ENCODE measurements at regions not wholly inside any gene's neighbourhood (a gene's known extent, or its start where the extent isn't known, plus 50 kb on each side); places are given as distances from the start of the nearest gene placed in this dataset.

DNA sequence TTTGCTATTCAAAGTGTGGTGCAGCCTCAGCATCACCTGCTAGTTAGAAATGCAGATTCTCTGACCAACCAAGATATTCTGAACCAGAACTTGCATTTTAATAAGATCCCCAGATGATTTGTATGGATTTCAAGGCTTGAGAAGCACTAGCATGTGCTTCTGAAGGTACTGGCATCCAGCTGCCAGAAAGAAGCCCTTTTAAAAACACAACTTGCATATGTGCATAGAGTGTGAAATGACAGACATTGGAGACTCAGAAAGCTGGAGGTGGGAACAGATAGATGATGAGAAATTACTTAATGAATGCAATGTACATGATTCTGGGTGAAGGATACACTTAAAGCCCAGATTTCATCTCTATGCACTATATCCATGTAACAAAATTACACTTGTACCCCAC is 409.3 kb upstream of the SPTLC3 start:
- Mint-ChIP-seq H3K4me1 (ENCODE audit: insufficient read depth, unreplicated experiment) (no peaks in the 10 kb centered on the region), H3K27me3 (ENCODE audit: insufficient read depth, unreplicated experiment) (no peaks in the 10 kb centered on the region), H3K9me3 (ENCODE audit: unreplicated experiment) (peaks cover 13% of the 10 kb centered on the region), H3K4me3 (ENCODE audit: unreplicated experiment) (no peak overlapping the region), H3K36me3 (ENCODE audit: insufficient read depth, unreplicated experiment) (no peaks in the 10 kb centered on the region), H3K27ac (ENCODE audit: low read depth, unreplicated experiment) (no peak overlapping the region)
- no peak for TF ChIP-seq CTCF (IDR thresholded peaks at IDR 0.05; ENCODE audit: unreplicated experiment)
- POLR2A ChIA-PET, result interaction anchor here (0.7 kb wide), 1 partner anchor 810 kb away, joined by 3 read pairs; no protein-coding TSS in a partner anchor
- no peak for DNase-seq (ENCODE audit: unreplicated experiment)
- intact Hi-C loops (cut with micrococcal nuclease), result no loop called here
- CTCF ChIA-PET, result interaction anchor here (0.7 kb wide), 1 partner anchor 302 kb away, joined by 3 read pairs; no protein-coding TSS in a partner anchor
- BruUV-seq (replicated peaks), result no TSS peak

DNA sequence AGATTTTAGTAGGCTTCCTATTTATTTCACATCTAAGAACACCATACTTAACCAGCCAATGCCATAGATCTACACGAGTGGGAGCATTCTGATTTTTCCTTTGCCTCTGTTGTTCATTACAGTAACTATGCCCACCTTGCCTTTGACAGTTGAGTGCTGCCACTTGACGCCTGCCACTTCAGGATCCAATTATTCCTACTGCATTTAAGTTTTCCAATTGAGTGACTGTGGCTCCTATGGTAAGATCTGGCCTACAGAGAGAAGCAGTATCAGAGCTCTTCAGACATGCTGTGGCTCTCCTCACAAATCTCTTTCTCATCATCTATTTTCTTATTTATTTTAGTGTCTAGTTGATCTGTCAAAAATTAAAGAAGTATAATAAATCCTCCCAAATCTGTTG is 403.0 kb upstream of the SPTLC3 start:
- TF ChIP-seq CTCF (IDR thresholded peaks at IDR 0.05; ENCODE audit: unreplicated experiment), result no peak
- ChIA-PET POLR2A (no interaction called here), CTCF (interaction anchor here (0.5 kb wide), 1 partner anchor 208 kb away, joined by 3 read pairs; no protein-coding TSS in a partner anchor)
- Mint-ChIP-seq H3K4me1 (ENCODE audit: insufficient read depth, unreplicated experiment) (no peaks in the 10 kb centered on the region), H3K4me3 (ENCODE audit: unreplicated experiment) (no peak overlapping the region), H3K27ac (ENCODE audit: low read depth, unreplicated experiment) (no peak overlapping the region), H3K36me3 (ENCODE audit: insufficient read depth, unreplicated experiment) (no peaks in the 10 kb centered on the region), H3K27me3 (ENCODE audit: insufficient read depth, unreplicated experiment) (no peaks in the 10 kb centered on the region), H3K9me3 (ENCODE audit: unreplicated experiment) (no peaks in the 10 kb centered on the region)
- intact Hi-C loops (cut with micrococcal nuclease), result no loop called here
- no TSS peak for BruUV-seq (replicated peaks)
- DNase-seq (ENCODE audit: unreplicated experiment), result no peak

DNA sequence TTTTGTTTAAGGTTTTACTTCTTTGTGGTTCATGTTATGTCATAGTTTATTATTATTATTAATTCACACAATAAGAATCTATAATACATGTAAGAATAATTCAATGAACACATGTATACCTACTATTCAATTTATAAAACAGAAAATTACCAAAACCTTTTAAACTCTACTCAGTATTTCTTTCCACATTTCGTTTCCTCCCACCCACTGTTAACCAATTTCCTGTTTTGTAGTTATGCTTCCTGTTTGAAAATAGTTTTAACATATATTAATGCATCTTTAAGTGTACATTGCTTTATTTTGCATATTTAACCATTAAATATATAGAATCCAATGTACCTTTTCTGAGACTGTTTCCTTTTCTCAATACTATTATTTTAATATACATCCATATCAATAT is 397.9 kb upstream of the SPTLC3 start:
- BruUV-seq (replicated peaks), result no TSS peak
- Mint-ChIP-seq H3K4me1 (ENCODE audit: insufficient read depth, unreplicated experiment) (no peaks in the 10 kb centered on the region), H3K9me3 (ENCODE audit: unreplicated experiment) (peaks cover 5% of the 10 kb centered on the region), H3K36me3 (ENCODE audit: insufficient read depth, unreplicated experiment) (no peaks in the 10 kb centered on the region), H3K27ac (ENCODE audit: low read depth, unreplicated experiment) (no peak overlapping the region), H3K27me3 (ENCODE audit: insufficient read depth, unreplicated experiment) (no peaks in the 10 kb centered on the region), H3K4me3 (ENCODE audit: unreplicated experiment) (no peak overlapping the region)
- POLR2A ChIA-PET, result no interaction called here
- no peak for TF ChIP-seq CTCF (IDR thresholded peaks at IDR 0.05; ENCODE audit: unreplicated experiment)
- intact Hi-C loops (cut with micrococcal nuclease), result no loop called here
- CTCF ChIA-PET, result interaction anchor here (0.6 kb wide), 1 partner anchor 31 kb away, joined by 4 read pairs; no protein-coding TSS in a partner anchor
- no peak for DNase-seq (ENCODE audit: unreplicated experiment)

DNA sequence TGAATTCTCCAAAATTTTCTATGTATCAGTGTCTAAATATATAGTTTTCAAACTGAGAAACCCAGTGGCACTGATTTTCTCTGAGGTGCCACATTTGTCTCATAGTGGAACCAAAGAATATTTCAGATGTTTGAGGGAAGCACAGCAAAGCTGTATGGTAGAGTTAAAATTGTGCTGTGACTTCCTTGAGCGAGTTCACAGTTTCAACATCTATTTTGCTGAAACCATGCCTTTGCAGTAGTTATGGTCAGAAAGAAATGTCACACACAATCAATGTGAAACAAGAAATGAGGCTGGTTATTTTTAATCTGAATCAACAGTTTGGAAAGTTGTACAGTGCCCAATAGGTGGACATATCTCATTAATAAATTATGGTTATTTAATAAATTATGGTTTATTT is 394.0 kb upstream of the SPTLC3 start:
- intact Hi-C loops (cut with micrococcal nuclease), result no loop called here
- ChIA-PET CTCF (no interaction called here), POLR2A (no interaction called here)
- no peak for DNase-seq (ENCODE audit: unreplicated experiment)
- no peak for TF ChIP-seq CTCF (IDR thresholded peaks at IDR 0.05; ENCODE audit: unreplicated experiment)
- Mint-ChIP-seq H3K27ac (ENCODE audit: low read depth, unreplicated experiment) (no peak overlapping the region), H3K4me3 (ENCODE audit: unreplicated experiment) (no peak overlapping the region), H3K36me3 (ENCODE audit: insufficient read depth, unreplicated experiment) (no peaks in the 10 kb centered on the region), H3K27me3 (ENCODE audit: insufficient read depth, unreplicated experiment) (no peaks in the 10 kb centered on the region), H3K9me3 (ENCODE audit: unreplicated experiment) (peaks cover 7% of the 10 kb centered on the region), H3K4me1 (ENCODE audit: insufficient read depth, unreplicated experiment) (no peaks in the 10 kb centered on the region)
- no TSS peak for BruUV-seq (replicated peaks)

Data from MCF 10A (cell line).